GM21367 (cell line): ENCODE measurements at regions not wholly inside any gene's neighbourhood (a gene's known extent, or its start where the extent isn't known, plus 50 kb on each side); places are given as distances from the start of the nearest gene placed in this dataset.
"Not testable (repeated sequence)": the region's sequence is repeated elsewhere in the genome, so short reads cannot be mapped to it uniquely, and the experiment has no call there.

ENCODE experiments used
- ATAC-seq: cut with Tn5 transposase; IDR thresholded peaks from one replicate; pipeline ENCODE4 v1.9.1; 2021; ENCODE audit not compliant: unreplicated experiment

DNA sequence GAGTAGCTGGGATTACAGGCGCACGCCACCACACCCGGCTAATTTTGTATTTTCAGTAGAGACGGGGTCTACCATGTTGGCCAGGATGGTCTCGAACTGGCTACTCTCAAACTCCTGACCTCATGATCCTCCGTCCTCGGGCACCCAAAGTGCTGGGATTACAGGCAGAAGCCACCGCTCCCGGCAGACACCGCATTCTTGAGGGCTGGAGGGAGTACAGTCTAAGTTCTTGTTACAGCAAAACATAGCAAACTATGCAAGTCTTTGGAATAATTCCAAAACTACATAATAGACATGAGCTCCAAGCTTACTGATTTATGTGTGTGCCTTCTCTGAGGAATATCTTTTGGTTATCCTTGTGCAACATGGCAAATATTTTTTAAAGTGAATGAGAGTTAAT lies 299.1 kb upstream of the ZNF658 start:
- not testable (repeated sequence) for ATAC-seq

- not testable (repeated sequence) for ATAC-seq
These were observed 268.9 kb upstream of the ZNF658 start for GRCh38 chr9:66631521-66632046.

- not testable (repeated sequence) for ATAC-seq
These were observed 252.8 kb upstream of the ZNF658 start for GRCh38 chr9:66647675-66648074.

- not testable (repeated sequence) for ATAC-seq
These were observed 210.3 kb upstream of the ZNF658 start for GRCh38 chr9:66690242-66690641.

DNA sequence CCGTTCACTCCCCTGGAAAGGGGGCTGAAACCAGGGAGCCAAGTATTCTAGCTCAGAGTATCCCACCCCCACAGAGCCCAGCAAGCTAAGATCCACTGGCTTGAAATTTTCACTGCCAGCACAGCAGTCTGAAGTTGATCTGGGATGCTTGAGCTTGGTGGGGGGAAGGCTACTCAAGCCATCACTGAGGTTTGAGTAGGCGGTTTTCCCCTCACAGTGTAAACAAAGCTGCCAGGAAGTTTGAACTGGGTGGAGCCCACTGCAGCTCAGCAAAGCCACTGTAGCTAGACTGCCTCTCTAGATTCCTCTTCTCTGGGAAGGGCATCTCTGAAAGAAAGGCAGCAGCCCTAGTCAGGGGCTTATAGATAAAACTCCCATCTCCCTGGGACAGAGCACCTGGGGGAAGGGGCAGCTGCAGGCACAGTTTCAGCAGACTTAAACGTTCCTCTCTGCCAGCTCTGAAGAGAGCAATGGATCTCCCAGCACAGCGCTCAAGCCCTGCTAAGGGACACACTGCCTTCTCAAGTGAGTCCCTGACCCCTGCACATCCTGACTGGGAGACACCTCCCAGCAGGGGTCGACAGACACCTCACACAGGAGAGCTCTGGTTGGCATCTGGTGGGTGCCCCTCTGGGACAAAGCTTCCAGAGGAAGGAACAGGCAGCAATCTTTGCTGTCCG lies 204.8 kb upstream of the ZNF658 start:
- peak; percentile 54 for ATAC-seq

DNA sequence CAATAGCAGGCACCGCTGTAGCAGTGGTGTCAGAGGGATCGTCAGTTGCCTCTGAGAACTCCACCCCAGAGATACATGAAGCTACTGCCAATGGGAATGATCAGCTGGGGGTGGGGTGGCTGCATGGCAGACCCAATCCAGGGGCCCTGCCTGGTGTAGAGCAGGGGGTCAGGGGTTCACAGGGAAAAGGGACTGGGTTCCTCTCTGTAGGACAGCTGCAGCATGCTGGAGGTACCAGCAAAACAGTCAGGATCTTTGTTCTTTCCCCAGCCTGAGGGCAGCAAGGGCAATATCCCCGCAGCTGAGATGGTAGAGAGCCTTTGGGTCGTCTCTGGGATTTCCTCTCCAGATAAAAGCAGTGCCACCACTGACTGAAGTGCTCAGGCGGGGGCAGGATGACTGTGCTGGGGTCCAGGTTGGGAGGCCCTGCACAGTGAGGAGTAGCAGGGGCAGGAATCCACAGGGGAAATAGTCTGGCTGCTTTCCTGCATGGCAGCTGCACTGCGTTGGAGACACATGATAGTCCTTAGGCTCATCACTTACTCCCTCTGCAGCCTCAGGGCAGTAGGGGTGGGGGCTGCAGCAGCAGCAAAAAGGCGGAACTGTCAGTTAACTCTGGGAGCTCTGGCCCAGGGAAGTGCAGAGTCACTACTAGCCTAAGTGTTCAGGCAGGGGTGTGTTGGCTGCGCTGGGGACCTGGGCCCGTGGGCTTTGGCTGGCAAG lies 203.0 kb upstream of the ZNF658 start:
- not testable (repeated sequence) for ATAC-seq

GRCh38 chr9:66698066-66698455 lies 202.5 kb upstream of the ZNF658 start:
- not testable (repeated sequence) for ATAC-seq

- ATAC-seq = not testable (repeated sequence)
These were observed 198.8 kb upstream of the ZNF658 start for GRCh38 chr9:66701411-66702377.

GRCh38 chr9:66711553-66711952 lies 189.0 kb upstream of the ZNF658 start:
- not testable (repeated sequence) for ATAC-seq

- peak; percentile 69 for ATAC-seq
These were observed 187.7 kb upstream of the ZNF658 start for GRCh38 chr9:66712870-66713269.

DNA sequence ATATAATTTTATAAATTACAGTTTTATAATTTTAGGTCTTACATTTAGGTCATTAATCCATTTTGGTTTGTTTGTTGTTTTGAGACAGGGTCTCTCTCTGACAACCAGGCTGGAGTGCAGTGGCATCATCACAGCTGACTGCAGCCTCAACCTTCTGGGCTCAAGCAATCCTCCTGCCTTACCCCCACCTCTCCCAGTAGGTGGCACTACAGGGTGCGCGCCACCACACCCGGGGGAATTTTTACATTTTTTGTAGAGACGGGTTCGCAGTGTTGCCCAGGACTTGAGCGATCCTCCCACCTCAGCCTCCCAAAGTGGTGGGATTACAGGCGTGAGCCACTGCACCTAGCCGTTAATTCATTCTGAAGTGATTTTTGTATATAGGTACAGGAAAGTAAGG lies 187.0 kb upstream of the ZNF658 start:
- not testable (repeated sequence) for ATAC-seq

DNA sequence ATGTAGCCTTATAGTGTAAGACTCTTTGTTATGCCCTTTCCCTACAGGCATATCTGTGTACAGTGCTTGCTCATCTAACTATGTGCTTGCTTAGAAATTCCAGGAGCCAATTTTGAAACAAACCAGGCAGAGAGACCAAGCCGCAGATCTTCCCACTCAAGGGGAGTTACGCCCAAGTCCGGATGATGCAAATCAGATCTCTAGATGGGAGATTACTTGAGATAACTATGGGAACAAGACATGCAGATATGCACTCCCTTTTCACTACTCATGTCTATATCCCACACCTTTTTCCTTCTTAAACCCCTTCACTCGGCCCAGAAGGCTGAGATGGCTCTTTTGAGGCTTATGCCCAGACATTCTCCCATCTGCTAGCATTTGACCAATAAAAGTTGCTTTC lies 179.7 kb upstream of the ZNF658 start:
- ATAC-seq = not testable (repeated sequence)

- ATAC-seq = not testable (repeated sequence)
These were observed 173.0 kb upstream of the ZNF658 start for GRCh38 chr9:66727540-66727939.

DNA sequence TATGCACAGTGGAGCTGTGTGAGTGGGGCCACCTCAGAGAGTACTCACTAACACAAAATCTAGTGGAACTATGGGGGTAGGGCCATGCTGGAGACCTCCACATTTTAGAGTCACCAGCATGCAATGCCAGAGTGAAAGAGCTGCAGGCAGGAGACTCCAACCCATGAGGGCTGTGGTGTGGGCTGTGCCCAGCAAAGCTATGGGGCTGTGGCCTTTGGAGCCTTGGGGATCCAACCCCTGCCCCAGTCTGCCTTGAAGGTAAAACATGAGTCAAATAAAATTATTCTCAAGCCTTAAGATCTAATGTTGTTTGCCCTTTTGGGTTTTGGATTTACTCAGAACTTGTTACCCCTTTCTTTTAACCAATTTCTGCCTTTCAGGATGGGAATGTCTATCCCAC lies 163.8 kb upstream of the ZNF658 start:
- not testable (repeated sequence) for ATAC-seq

DNA sequence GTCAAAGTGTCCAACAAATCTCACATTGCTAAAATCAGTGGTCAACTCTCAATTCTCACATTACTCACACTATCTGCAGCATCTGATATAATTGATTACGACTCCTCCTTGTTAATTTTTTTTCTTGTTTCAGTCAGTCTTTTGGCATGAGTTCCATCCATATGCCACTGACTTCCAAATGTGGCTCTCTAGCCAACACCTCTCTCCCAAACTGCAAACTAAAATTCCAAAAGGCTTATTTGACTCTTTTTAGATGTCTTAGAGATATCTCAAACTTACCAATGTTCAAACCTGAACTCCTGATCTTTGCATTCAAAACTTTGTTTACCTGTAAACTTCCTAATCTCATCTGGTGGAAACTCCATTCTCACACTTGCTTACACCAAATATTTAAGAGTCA lies 162.1 kb upstream of the ZNF658 start:
- not testable (repeated sequence) for ATAC-seq

DNA sequence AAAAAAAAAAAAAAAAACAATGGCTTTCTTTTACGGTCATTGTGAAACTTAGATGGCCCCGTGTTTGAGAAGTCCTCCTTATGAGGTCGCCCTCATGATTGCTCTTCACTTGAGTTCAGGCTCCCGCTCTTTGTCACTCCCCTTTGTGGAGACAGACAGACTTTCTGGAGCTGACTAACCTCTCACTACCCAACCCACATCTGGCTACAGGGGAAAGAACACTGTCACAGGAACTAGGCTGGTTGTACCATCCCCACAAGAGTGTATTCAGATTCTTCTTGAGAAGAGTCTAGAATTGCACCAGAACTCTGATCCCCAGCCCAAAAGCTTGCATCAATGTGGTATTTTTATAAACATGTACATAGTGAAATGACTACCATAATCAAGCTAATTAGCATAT lies 160.4 kb upstream of the ZNF658 start:
- not testable (repeated sequence) for ATAC-seq

DNA sequence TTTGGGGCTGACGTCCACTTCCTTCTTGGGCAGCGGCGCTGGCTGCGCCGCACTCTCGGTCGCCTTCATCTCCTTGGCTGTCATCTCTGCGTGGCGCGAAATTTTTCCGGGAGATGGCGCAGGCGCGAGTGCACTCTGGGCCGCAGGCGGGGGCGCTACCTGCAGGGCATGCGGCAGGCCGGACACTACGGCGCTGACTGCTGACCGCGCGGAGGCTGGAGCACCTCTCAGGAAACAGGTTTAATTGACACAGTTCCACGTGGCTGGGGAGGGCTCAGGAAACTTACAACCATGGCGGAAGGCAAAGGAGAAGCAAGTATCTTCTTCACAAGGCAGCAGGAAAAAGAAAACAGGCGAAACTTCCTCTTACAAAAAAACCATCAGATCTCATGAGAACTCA lies 154.7 kb upstream of the ZNF658 start:
- not testable (repeated sequence) for ATAC-seq

GRCh38 chr9:66752324-66752923 lies 148.1 kb upstream of the ZNF658 start:
- not testable (repeated sequence) for ATAC-seq

- ATAC-seq = not testable (repeated sequence)
These were observed 140.6 kb upstream of the ZNF658 start for GRCh38 chr9:66759825-66760492.
